IMR-90 (cell line): ENCODE measurements at regions not wholly inside any gene's neighbourhood (a gene's known extent, or its start where the extent isn't known, plus 50 kb on each side); places are given as distances from the start of the nearest gene placed in this dataset.

Experiments
- ATAC-seq: fragments of 200-7000 bp; cut with Tn5 transposase; 2 replicates; pipeline ENCODE4 v1.9.1; 2020; ENCODE audit warnings: low read depth, mild to moderate bottlenecking, moderate library complexity
- BruUV-seq: library from RNA; stranded (reverse); fragments of 400-500 nt; replicated peaks from 2 replicates; lab custom pipeline; 2021; lab: Mats Ljungman, UMichigan
- CTCF ChIA-PET: fragments of 300-600 bp; formaldehyde crosslinking; extraction: SDS; loops from one replicate; lab custom pipeline; 2021; ENCODE audit warnings: antibody characterized with exemption; lab: Yijun Ruan, JAX
- POLR2A ChIA-PET: fragments of 300-600 bp; sonication (Branson Sonifier 250); formaldehyde crosslinking; loops from one replicate; lab custom pipeline; 2022; ENCODE audit warnings: antibody characterized with exemption; ENCODE audit not compliant: unreplicated experiment; lab: Charles Lee
- DNase-seq: peaks from one replicate; pipeline ENCODE4 v3.0.0; 2013
- H2AFZ ChIP-seq: replicated peaks from 2 replicates; pipeline ENCODE3; 2013; ENCODE audit warnings: low read length, mild to moderate bottlenecking; ENCODE audit not compliant: poor library complexity
- H2AK5ac ChIP-seq: 2 replicates; pipeline ENCODE4 v1.6.1; 2013; ENCODE audit warnings: low read depth, low read length, inconsistent platforms
- H2AK9ac ChIP-seq: replicated peaks from 2 replicates; pipeline ENCODE3; 2013; ENCODE audit warnings: mild to moderate bottlenecking, low read depth, low read length, moderate library complexity; ENCODE audit not compliant: poor library complexity
- H2BK120ac ChIP-seq: 2 replicates; pipeline ENCODE4 v1.6.1; 2013; ENCODE audit warnings: low read depth, low read length, inconsistent platforms
- H2BK15ac ChIP-seq: 3 replicates; pipeline ENCODE4 v1.6.1; 2013; ENCODE audit warnings: low read depth, low read length, inconsistent platforms
- H2BK20ac ChIP-seq: 2 replicates; pipeline ENCODE4 v1.6.1; 2013; ENCODE audit warnings: low read depth, mild to moderate bottlenecking, inconsistent platforms, low read length, moderate library complexity
- H2BK5ac ChIP-seq: 2 replicates; pipeline ENCODE4 v1.6.1; 2013; ENCODE audit warnings: mild to moderate bottlenecking, low read depth, low read length, inconsistent platforms; ENCODE audit not compliant: poor library complexity, severe bottlenecking
- H3K14ac ChIP-seq: replicated peaks from 2 replicates; pipeline ENCODE4 v1.6.1; 2013; ENCODE audit warnings: low read depth, low read length, inconsistent platforms
- H3K18ac ChIP-seq: 2 replicates; pipeline ENCODE4 v1.6.1; 2013; ENCODE audit warnings: low read depth, low read length, control low read depth
- H3K23ac ChIP-seq: 2 replicates; pipeline ENCODE4 v1.6.1; 2013; ENCODE audit warnings: low read depth, low read length, inconsistent platforms
- H3K27ac ChIP-seq: 2 replicates; pipeline ENCODE4 v1.5.1; 2013; ENCODE audit warnings: mild to moderate bottlenecking, control low read depth, low read length; ENCODE audit not compliant: insufficient read depth
- H3K27me3 ChIP-seq: 2 replicates; pipeline ENCODE4 v1.6.1; 2013; ENCODE audit warnings: low read length; ENCODE audit not compliant: control insufficient read depth, insufficient read depth
- H3K36me3 ChIP-seq: 2 replicates; pipeline ENCODE4 v1.6.1; 2013; ENCODE audit warnings: low read length, mixed read lengths; ENCODE audit not compliant: control insufficient read depth, insufficient read depth
- H3K4ac ChIP-seq: 2 replicates; pipeline ENCODE4 v1.6.1; 2013; ENCODE audit warnings: low read depth, low read length, inconsistent platforms
- H3K4me1 ChIP-seq: 2 replicates; pipeline ENCODE4 v1.6.1; 2013; ENCODE audit warnings: low read length, mixed read lengths; ENCODE audit not compliant: control insufficient read depth, insufficient read depth
- H3K4me2 ChIP-seq: 2 replicates; pipeline ENCODE4 v1.6.1; 2013; ENCODE audit warnings: low read depth, mild to moderate bottlenecking, control low read depth, low read length, moderate library complexity
- H3K4me3 ChIP-seq: 2 replicates; pipeline ENCODE4 v1.5.1; 2013; ENCODE audit warnings: low read depth, mild to moderate bottlenecking, control low read depth, low read length, moderate library complexity; ENCODE audit not compliant: insufficient read depth
- H3K56ac ChIP-seq: 2 replicates; pipeline ENCODE4 v1.6.1; 2013; ENCODE audit warnings: low read length, inconsistent platforms; ENCODE audit not compliant: insufficient read depth; ENCODE audit errors: extremely low read depth
- H3K79me1 ChIP-seq, 2 experiments: 2 replicates each; pipeline ENCODE4 v1.6.1; 2013; ENCODE audit warnings: low read length in 2 of 2, inconsistent platforms in 1 of 2, low read depth in 1 of 2
- H3K9ac ChIP-seq: 2 replicates; pipeline ENCODE4 v1.6.1; 2013; ENCODE audit warnings: low read depth, low read length, control low read depth
- H3K9me1 ChIP-seq: 2 replicates; pipeline ENCODE4 v1.6.1; 2013; ENCODE audit warnings: low read length, inconsistent platforms; ENCODE audit not compliant: insufficient read depth
- H3K9me3 ChIP-seq: 2 replicates; pipeline ENCODE4 v1.6.1; 2013; ENCODE audit warnings: low read length; ENCODE audit not compliant: control insufficient read depth, insufficient read depth
- H4K20me1 ChIP-seq: 2 replicates; pipeline ENCODE4 v1.6.1; 2013; ENCODE audit warnings: low read length, inconsistent platforms; ENCODE audit not compliant: insufficient read depth
- H4K5ac ChIP-seq: 2 replicates; pipeline ENCODE4 v1.6.1; 2013; ENCODE audit warnings: mild to moderate bottlenecking, low read depth, low read length, control low read depth
- H4K8ac ChIP-seq, 2 experiments: 2 replicates each; pipeline ENCODE4 v1.6.1; 2013; ENCODE audit warnings: low read depth in 2 of 2, low read length in 2 of 2, control low read depth in 1 of 2, inconsistent platforms in 1 of 2
- H4K91ac ChIP-seq: 2 replicates; pipeline ENCODE4 v1.6.1; 2013; ENCODE audit warnings: low read depth, low read length, inconsistent platforms; ENCODE audit not compliant: insufficient read depth
- BHLHE40 ChIP-seq: fragments of 150-350 bp; IDR thresholded peaks from 2 replicates; pipeline ENCODE4 v1.6.1; 2016; ENCODE audit warnings: mild to moderate bottlenecking, low read depth, low read length
- CEBPB ChIP-seq: IDR thresholded peaks from 2 replicates; pipeline ENCODE4 v1.6.1; 2012; ENCODE audit warnings: low read depth, low read length, improper control_type of control experiment
- CHD1 ChIP-seq: IDR thresholded peaks from 2 replicates; pipeline ENCODE4 v1.6.1; 2012; ENCODE audit warnings: low read depth, low read length, improper control_type of control experiment
- CTCF ChIP-seq: conservative IDR thresholded peaks from 2 replicates; pipeline ENCODE4 v1.5.1; 2012; ENCODE audit warnings: mild to moderate bottlenecking, low read depth, low read length, improper control_type of control experiment
- ELK1 ChIP-seq: fragments of 150-350 bp; IDR thresholded peaks from 2 replicates; pipeline ENCODE4 v1.6.1; 2016; ENCODE audit warnings: low read depth, mild to moderate bottlenecking, low read length, moderate library complexity, borderline replicate concordance
- FOS ChIP-seq: fragments of 150-350 bp; IDR thresholded peaks from 2 replicates; pipeline ENCODE4 v1.6.1; 2016; ENCODE audit warnings: low read depth, low read length
- MAFK ChIP-seq: IDR thresholded peaks from 2 replicates; pipeline ENCODE4 v1.6.1; 2012; ENCODE audit warnings: low read depth, low read length, improper control_type of control experiment
- MAZ ChIP-seq: IDR thresholded peaks from 2 replicates; pipeline ENCODE4 v1.6.1; 2012; ENCODE audit warnings: low read depth, mild to moderate bottlenecking, low read length, improper control_type of control experiment, moderate library complexity, borderline replicate concordance
- MXI1 ChIP-seq: IDR thresholded peaks from 2 replicates; pipeline ENCODE4 v1.6.1; 2012; ENCODE audit warnings: low read depth, mild to moderate bottlenecking, low read length, moderate library complexity, borderline replicate concordance
- NFE2L2 ChIP-seq: fragments of 150-350 bp; IDR thresholded peaks from 2 replicates; pipeline ENCODE4 v1.6.1; 2016; ENCODE audit warnings: low read depth, mild to moderate bottlenecking, low read length
- POLR2A ChIP-seq: IDR thresholded peaks from 2 replicates; pipeline ENCODE4 v1.6.1; 2012; ENCODE audit warnings: mild to moderate bottlenecking, low read depth, low read length
- RAD21 ChIP-seq: IDR thresholded peaks from 2 replicates; pipeline ENCODE4 v1.6.1; 2012; ENCODE audit warnings: low read length, improper control_type of control experiment
- RCOR1 ChIP-seq: IDR thresholded peaks from 2 replicates; pipeline ENCODE4 v1.6.1; 2012; ENCODE audit warnings: mild to moderate bottlenecking, low read length, improper control_type of control experiment; ENCODE audit not compliant: insufficient replicate concordance
- RFX5 ChIP-seq: IDR thresholded peaks from 2 replicates; pipeline ENCODE4 v1.8.0; 2012; ENCODE audit warnings: low read depth, mild to moderate bottlenecking, low read length, moderate library complexity
- SMC3 ChIP-seq: fragments of 150-350 bp; IDR thresholded peaks from 2 replicates; pipeline ENCODE4 v1.6.1; 2016; ENCODE audit warnings: low read depth, mild to moderate bottlenecking, antibody characterized with exemption, low read length, moderate library complexity
- WGBS, 2 experiments: methylation state at CpG; one replicate each; pipeline versions ENCODE4 v1.1.5 to v1.1.7; 2013; ENCODE audit warnings: missing lambda C conversion rate in 2 of 2; ENCODE audit not compliant: insufficient read length in 1 of 2; ENCODE audit errors: extremely low coverage in 2 of 2; 5-methylcytosine and 5-hydroxymethylcytosine counted together
- dilution Hi-C: fragments of 300-500 bp; cut with HindIII; formaldehyde crosslinking; loops from one replicate; pipeline ENCODE4 v1.14.3; 2018; ENCODE audit warnings: low sequenced_read_pairs; ENCODE audit not compliant: unreplicated experiment
- in situ Hi-C: fragments of 300-500 bp; cut with MboI; formaldehyde crosslinking; loops from 3 replicates; pipeline ENCODE4 v1.14.3; 2019; ENCODE audit warnings: low sequenced_read_pairs, inconsistent platforms, mixed read lengths
- intact Hi-C: fragments of 100-400 bp; cut with micrococcal nuclease; formaldehyde crosslinking; loops from 2 replicates; pipeline ENCODE4 v1.10.0; 2022
- TF ChIP-seq, protein P1 (sequence below): fragments of 150-350 bp; IDR thresholded peaks from 2 replicates; pipeline ENCODE4 v1.6.1; 2017; ENCODE audit warnings: mild to moderate bottlenecking, antibody characterized with exemption, low read length, low read depth

GRCh38 chr10:123409884-123410283 is 255.7 kb downstream of the BUB3 start:
- H2BK15ac ChIP-seq = no peak overlapping the region
- H3K27me3 ChIP-seq = no peaks in the 10 kb centered on the region
- TF ChIP-seq CTCF (no peak), BHLHE40 (no peak), ELK1 (no peak), MAZ (no peak), MXI1 (no peak), SMC3 (no peak), RCOR1 (no peak), CHD1 (no peak), NFE2L2 (no peak), RFX5 (no peak), POLR2A (no peak), FOS (no peak), MAFK (no peak), RAD21 (no peak), CEBPB (no peak)
- TF ChIP-seq, protein P1, sequence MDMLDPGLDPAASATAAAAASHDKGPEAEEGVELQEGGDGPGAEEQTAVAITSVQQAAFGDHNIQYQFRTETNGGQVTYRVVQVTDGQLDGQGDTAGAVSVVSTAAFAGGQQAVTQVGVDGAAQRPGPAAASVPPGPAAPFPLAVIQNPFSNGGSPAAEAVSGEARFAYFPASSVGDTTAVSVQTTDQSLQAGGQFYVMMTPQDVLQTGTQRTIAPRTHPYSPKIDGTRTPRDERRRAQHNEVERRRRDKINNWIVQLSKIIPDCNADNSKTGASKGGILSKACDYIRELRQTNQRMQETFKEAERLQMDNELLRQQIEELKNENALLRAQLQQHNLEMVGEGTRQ = no peak
- H4K20me1 ChIP-seq = no peaks in the 10 kb centered on the region
- in situ Hi-C loops = no loop called here
- no peak overlapping the region for H3K18ac ChIP-seq
- H4K8ac ChIP-seq = no peak overlapping the region
- DNase-seq (no peak), ATAC-seq (no peak)
- POLR2A ChIA-PET = no interaction called here
- no peak overlapping the region for H2BK120ac ChIP-seq
- H3K23ac ChIP-seq = no peak overlapping the region
- no peak overlapping the region for H2BK5ac ChIP-seq
- H3K9ac ChIP-seq = no peak overlapping the region
- H2AFZ ChIP-seq = no peak overlapping the region
- no peaks in the 10 kb centered on the region for H3K4me1 ChIP-seq
- H3K79me1 ChIP-seq = no peaks in the 10 kb centered on the region
- no peak overlapping the region for H4K91ac ChIP-seq
- no peak overlapping the region for H2BK20ac ChIP-seq
- no peak overlapping the region for H3K27ac ChIP-seq
- no CpG with 5 or more reads among the region's 6 CpGs for WGBS, 2 experiments
- H3K4ac ChIP-seq = no peak overlapping the region
- no peak overlapping the region for H3K56ac ChIP-seq
- no peak overlapping the region for H2AK5ac ChIP-seq
- H3K4me3 ChIP-seq = no peak overlapping the region
- intact Hi-C loops = no loop called here
- no peaks in the 10 kb centered on the region for H3K36me3 ChIP-seq
- no TSS peak for BruUV-seq
- dilution Hi-C loops = no loop called here
- H2AK9ac ChIP-seq = no peak overlapping the region
- CTCF ChIA-PET = no interaction called here
- peaks cover 15% of the 10 kb centered on the region for H3K9me3 ChIP-seq
- no peak overlapping the region for H4K5ac ChIP-seq
- no peak overlapping the region for H3K14ac ChIP-seq
- no peaks in the 10 kb centered on the region for H3K9me1 ChIP-seq
- H3K4me2 ChIP-seq = no peak overlapping the region
